Fibroblast of lung (primary cell): ENCODE measurements at regions not wholly inside any gene's neighbourhood (a gene's known extent, or its start where the extent isn't known, plus 50 kb on each side); places are given as distances from the start of the nearest gene placed in this dataset.

ENCODE experiments used
- DNase-seq, 2 donors: peaks; one replicate each; pipeline versions ENCODE4 v3.0.0 to v3.0.0-alpha.2; 2010; ENCODE audit warnings: low read depth in 2 of 2
- H2AFZ ChIP-seq: 2 replicates; pipeline ENCODE4 v1.5.1; 2012; ENCODE audit warnings: low read length, control low read depth, inconsistent platforms
- H3K27ac ChIP-seq: 2 replicates; pipeline ENCODE4 v1.5.1; 2011; ENCODE audit warnings: low read length, control low read depth; ENCODE audit not compliant: insufficient read depth
- H3K27me3 ChIP-seq: 2 replicates; pipeline ENCODE4 v1.5.1; 2011; ENCODE audit warnings: mild to moderate bottlenecking, low read length; ENCODE audit not compliant: control insufficient read depth, insufficient read depth
- H3K36me3 ChIP-seq: 2 replicates; pipeline ENCODE4 v1.5.1; 2011; ENCODE audit warnings: low read length; ENCODE audit not compliant: control insufficient read depth, insufficient read depth
- H3K4me1 ChIP-seq: 2 replicates; pipeline ENCODE4 v1.5.1; 2011; ENCODE audit warnings: low read length; ENCODE audit not compliant: control insufficient read depth, insufficient read depth; ENCODE audit errors: extremely low read depth
- H3K4me2 ChIP-seq: 2 replicates; pipeline ENCODE4 v1.5.1; 2011; ENCODE audit warnings: low read length, control low read depth; ENCODE audit not compliant: insufficient read depth; ENCODE audit errors: extremely low read depth
- H3K4me3 ChIP-seq, 4 experiments: fragments of 200-600 bp in 1 of 4; sonication (generic) in 1 of 4; replicated peaks in 1 of 4; 2 replicates each; pipeline ENCODE4 v1.5.1; 2011 to 2016; ENCODE audit warnings: low read length in 4 of 4, low read depth in 3 of 4, mild to moderate bottlenecking in 3 of 4, control low read depth in 2 of 4, inconsistent platforms in 1 of 4, mixed read lengths in 1 of 4; ENCODE audit not compliant: insufficient read depth in 1 of 4; ENCODE audit errors: control extremely low read depth in 1 of 4
- H3K79me2 ChIP-seq: 2 replicates; pipeline ENCODE4 v1.5.1; 2012; ENCODE audit warnings: mild to moderate bottlenecking, low read length, inconsistent platforms; ENCODE audit not compliant: control insufficient read depth, insufficient read depth
- H3K9ac ChIP-seq: 2 replicates; pipeline ENCODE4 v1.5.1; 2011; ENCODE audit warnings: mild to moderate bottlenecking, low read length, control low read depth; ENCODE audit not compliant: insufficient read depth
- H3K9me3 ChIP-seq: 2 replicates; pipeline ENCODE4 v1.5.1; 2012; ENCODE audit warnings: low read depth, low read length; ENCODE audit not compliant: control insufficient read depth, insufficient read depth
- H4K20me1 ChIP-seq: 2 replicates; pipeline ENCODE4 v1.5.1; 2011; ENCODE audit warnings: low read length; ENCODE audit not compliant: control insufficient read depth, insufficient read depth; ENCODE audit errors: extremely low read depth
- EZH2 ChIP-seq: IDR thresholded peaks from 2 replicates; pipeline ENCODE4 v1.5.1; 2012; ENCODE audit warnings: low read length, control low read depth, mild to moderate bottlenecking; ENCODE audit errors: missing control alignments
- TF ChIP-seq, protein P1 (sequence below), 2 donors: IDR thresholded peaks in 1 of 2; conservative IDR thresholded peaks in 1 of 2; 1 replicate in 1 of 2; 2 replicates in 1 of 2; pipeline ENCODE4 v1.5.1; 2011 to 2012; ENCODE audit warnings: low read length in 2 of 2, control low read depth in 1 of 2, inconsistent platforms in 1 of 2, low read depth in 1 of 2, mild to moderate bottlenecking in 1 of 2

DNA sequence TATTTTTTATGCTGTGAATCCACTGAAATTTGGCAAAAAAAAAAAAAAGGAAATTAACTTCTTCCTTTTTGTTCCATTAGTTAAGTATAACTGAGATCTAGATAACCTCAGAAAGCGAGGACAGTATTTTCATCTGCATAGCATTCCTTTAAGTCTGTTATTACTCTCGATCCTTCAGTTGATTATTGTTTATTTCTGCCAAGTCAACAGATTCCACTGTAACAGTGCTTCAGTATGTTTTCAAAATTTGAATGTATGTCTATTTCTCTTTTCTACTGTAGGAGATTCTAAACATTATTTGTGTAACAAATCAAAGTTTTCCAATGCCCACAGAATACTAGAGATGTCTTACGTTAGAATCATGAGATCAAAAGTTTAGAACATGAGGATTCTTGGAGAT lies 133.1 kb upstream of the RGPD4 start:
- DNase-seq: no peak
- Histone ChIP-seq H3K27me3 (no peaks in the 10 kb centered on the region), H3K4me3 (no peak overlapping the region), H3K4me2 (no peak overlapping the region), H3K9ac (no peak overlapping the region), H3K9me3 (no peaks in the 10 kb centered on the region), H2AFZ (no peak overlapping the region), H3K36me3 (no peaks in the 10 kb centered on the region), H3K79me2 (no peaks in the 10 kb centered on the region), H4K20me1 (no peaks in the 10 kb centered on the region), H3K4me1 (no peaks in the 10 kb centered on the region), H3K27ac (no peak overlapping the region)
- TF ChIP-seq EZH2: no peak
- TF ChIP-seq, protein P1, sequence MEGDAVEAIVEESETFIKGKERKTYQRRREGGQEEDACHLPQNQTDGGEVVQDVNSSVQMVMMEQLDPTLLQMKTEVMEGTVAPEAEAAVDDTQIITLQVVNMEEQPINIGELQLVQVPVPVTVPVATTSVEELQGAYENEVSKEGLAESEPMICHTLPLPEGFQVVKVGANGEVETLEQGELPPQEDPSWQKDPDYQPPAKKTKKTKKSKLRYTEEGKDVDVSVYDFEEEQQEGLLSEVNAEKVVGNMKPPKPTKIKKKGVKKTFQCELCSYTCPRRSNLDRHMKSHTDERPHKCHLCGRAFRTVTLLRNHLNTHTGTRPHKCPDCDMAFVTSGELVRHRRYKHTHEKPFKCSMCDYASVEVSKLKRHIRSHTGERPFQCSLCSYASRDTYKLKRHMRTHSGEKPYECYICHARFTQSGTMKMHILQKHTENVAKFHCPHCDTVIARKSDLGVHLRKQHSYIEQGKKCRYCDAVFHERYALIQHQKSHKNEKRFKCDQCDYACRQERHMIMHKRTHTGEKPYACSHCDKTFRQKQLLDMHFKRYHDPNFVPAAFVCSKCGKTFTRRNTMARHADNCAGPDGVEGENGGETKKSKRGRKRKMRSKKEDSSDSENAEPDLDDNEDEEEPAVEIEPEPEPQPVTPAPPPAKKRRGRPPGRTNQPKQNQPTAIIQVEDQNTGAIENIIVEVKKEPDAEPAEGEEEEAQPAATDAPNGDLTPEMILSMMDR (conservative IDR thresholded peaks at IDR 0.05 in 1 of 2, IDR thresholded peaks at IDR 0.05 in 1 of 2; ENCODE audit: low read depth in 1 of 2, low read length in 2 of 2): no peak

DNA sequence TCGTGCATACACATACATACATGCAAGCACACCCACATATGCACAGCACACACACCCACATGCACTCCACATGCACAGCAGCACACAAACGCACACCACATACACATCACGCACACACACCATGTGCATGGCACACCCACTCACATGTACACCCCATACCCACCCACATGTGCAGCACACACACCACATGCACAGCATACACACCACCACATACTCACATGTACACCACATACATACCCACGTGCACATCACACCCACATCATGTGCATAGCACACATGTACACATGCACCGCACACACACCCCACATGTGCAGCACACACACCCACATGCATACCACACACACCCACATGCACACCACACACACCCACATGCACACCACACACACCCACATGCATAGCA lies 132.0 kb upstream of the RGPD4 start:
- no peak overlapping the region for H2AFZ ChIP-seq

DNA sequence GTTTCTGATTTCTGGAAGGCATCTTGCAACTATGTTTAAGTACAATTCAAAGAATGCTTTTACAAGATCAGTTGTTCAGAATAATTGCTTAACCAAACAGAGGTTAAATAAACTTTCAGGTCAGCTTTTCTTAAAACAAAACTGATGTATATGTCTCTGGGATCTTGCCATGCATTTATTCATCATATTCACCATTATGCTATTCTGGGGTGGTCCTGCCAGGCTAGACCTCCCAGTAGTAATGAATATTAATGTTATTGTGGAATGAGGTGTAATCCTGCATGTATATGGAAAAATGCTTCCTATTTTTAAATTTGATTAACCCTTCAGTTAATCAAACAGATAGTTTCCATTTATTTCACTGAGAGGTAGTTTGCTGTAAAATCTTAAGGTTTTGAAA lies 129.3 kb upstream of the RGPD4 start:
- Histone ChIP-seq H3K9me3 (no peaks in the 10 kb centered on the region), H3K4me1 (no peaks in the 10 kb centered on the region), H3K4me2 (no peak overlapping the region), H3K9ac (no peak overlapping the region), H3K79me2 (no peaks in the 10 kb centered on the region), H3K27me3 (no peaks in the 10 kb centered on the region), H3K4me3 (no peak overlapping the region), H3K36me3 (no peaks in the 10 kb centered on the region), H4K20me1 (no peaks in the 10 kb centered on the region), H3K27ac (no peak overlapping the region), H2AFZ (no peak overlapping the region)
- no peak for DNase-seq
- TF ChIP-seq, protein P1 (conservative IDR thresholded peaks at IDR 0.05 in 1 of 2, IDR thresholded peaks at IDR 0.05 in 1 of 2; ENCODE audit: low read depth in 1 of 2, low read length in 2 of 2): no peak
- TF ChIP-seq EZH2: no peak

More for the DNA sequence above, 132.0 kb upstream of the RGPD4 start:
- H3K9ac ChIP-seq: no peak overlapping the region
- no peaks in the 10 kb centered on the region for H4K20me1 ChIP-seq
- no peaks in the 10 kb centered on the region for H3K4me1 ChIP-seq
- no peaks in the 10 kb centered on the region for H3K79me2 ChIP-seq
- no peak overlapping the region for H3K4me3 ChIP-seq
- no peaks in the 10 kb centered on the region for H3K36me3 ChIP-seq
- DNase-seq: no peak
- TF ChIP-seq, protein P1 (conservative IDR thresholded peaks at IDR 0.05 in 1 of 2, IDR thresholded peaks at IDR 0.05 in 1 of 2; ENCODE audit: low read depth in 1 of 2, low read length in 2 of 2): no peak
- TF ChIP-seq EZH2: no peak
- no peaks in the 10 kb centered on the region for H3K27me3 ChIP-seq
- no peak overlapping the region for H3K4me2 ChIP-seq
- H3K9me3 ChIP-seq: no peaks in the 10 kb centered on the region
- H3K27ac ChIP-seq: no peak overlapping the region
